GM12891 (cell line): ENCODE measurements at regions not wholly inside any gene's neighbourhood (a gene's known extent, or its start where the extent isn't known, plus 50 kb on each side); places are given as distances from the start of the nearest gene placed in this dataset.

Experiments used
- PAX5 ChIP-seq: IDR thresholded peaks from 2 replicates; pipeline ENCODE4 v1.6.1; 2011; ENCODE audit warnings: low read length, moderate library complexity, mild to moderate bottlenecking; ENCODE audit not compliant: insufficient read depth, severe bottlenecking
- POLR2A ChIP-seq: IDR thresholded peaks from 2 replicates; pipeline ENCODE4 v1.6.1; 2011; ENCODE audit warnings: low read depth, low read length, control low read depth
- POLR2AphosphoS5 ChIP-seq: IDR thresholded peaks from 2 replicates; pipeline ENCODE4 v1.6.1; 2011; ENCODE audit warnings: low read depth, low read length, control low read depth
- SPI1 ChIP-seq: IDR thresholded peaks from 2 replicates; pipeline ENCODE4 v1.6.1; 2011; ENCODE audit warnings: low read depth, low read length, control low read depth
- TAF1 ChIP-seq: IDR thresholded peaks from 2 replicates; pipeline ENCODE4 v1.6.1; 2011; ENCODE audit warnings: low read depth, low read length, control low read depth

GRCh38 chr1:22280526-22280925 is 137.6 kb upstream of the WNT4 start:
- TF ChIP-seq POLR2A (no peak), SPI1 (no peak), POLR2AphosphoS5 (no peak), PAX5 (no peak), TAF1 (no peak)
